Naive thymus-derived CD4-positive, alpha-beta T cell (primary cell): ENCODE measurements at regions not wholly inside any gene's neighbourhood (a gene's known extent, or its start where the extent isn't known, plus 50 kb on each side); places are given as distances from the start of the nearest gene placed in this dataset.

ENCODE experiments used
- ATAC-seq: fragments of 150-1000 bp; cut with Tn5 transposase; 2 replicates; pipeline ENCODE4 v1.10.0; 2021; ENCODE audit warnings: mild to moderate bottlenecking, moderate library complexity
- CTCF ChIA-PET: fragments of 350-600 bp; sonication (Branson Sonifier 250); formaldehyde crosslinking; loops from one replicate; lab custom pipeline; 2021; ENCODE audit warnings: antibody characterized with exemption; lab: Charles Lee
- POLR2A ChIA-PET: fragments of 350-600 bp; sonication (Branson Sonifier 250); formaldehyde crosslinking; loops from one replicate; lab custom pipeline; 2021; ENCODE audit warnings: antibody characterized with exemption, inconsistent platforms; lab: Charles Lee
- DNase-seq, 9 donors: peaks; one replicate each; pipeline versions ENCODE4 v3.0.0 to v3.0.0-alpha.2; 2020 to 2022; ENCODE audit warnings: mixed read lengths in 1 of 9
- H3K27ac ChIP-seq: one replicate; pipeline ENCODE4 v1.7.0; 2013; ENCODE audit warnings: mild to moderate bottlenecking, low read depth, low read length, moderate library complexity
- H3K27me3 ChIP-seq, 2 donors: one replicate each; pipeline ENCODE4 v1.7.0; 2013; ENCODE audit warnings: low read length in 2 of 2, mild to moderate bottlenecking in 2 of 2, moderate library complexity in 2 of 2; ENCODE audit not compliant: control insufficient read depth in 2 of 2, insufficient read depth in 2 of 2
- H3K36me3 ChIP-seq, 3 experiments: 1 replicate in 2 of 3; 2 replicates in 1 of 3; pipeline ENCODE4 v1.7.0; 2013; ENCODE audit warnings: low read length in 3 of 3, mild to moderate bottlenecking in 3 of 3, moderate library complexity in 1 of 3; ENCODE audit not compliant: insufficient read depth in 3 of 3, control insufficient read depth in 2 of 3
- H3K4me1 ChIP-seq, 2 donors: one replicate each; pipeline ENCODE4 v1.7.0; 2013; ENCODE audit warnings: low read length in 2 of 2, mild to moderate bottlenecking in 2 of 2, moderate library complexity in 1 of 2; ENCODE audit not compliant: control insufficient read depth in 2 of 2, insufficient read depth in 2 of 2
- H3K4me3 ChIP-seq: 2 replicates; pipeline ENCODE4 v1.7.0; 2013; ENCODE audit warnings: mild to moderate bottlenecking, low read length
- H3K9me3 ChIP-seq, 3 experiments: 1 replicate in 2 of 3; 2 replicates in 1 of 3; pipeline ENCODE4 v1.7.0; 2013; ENCODE audit warnings: low read length in 3 of 3; ENCODE audit not compliant: control insufficient read depth in 2 of 3
- H3K27ac Mint-ChIP-seq, 9 donors: one replicate each; pipeline ENCODE4 v1.8.0; 2020 to 2022; ENCODE audit warnings: mixed read lengths in 9 of 9, mild to moderate bottlenecking in 8 of 9, moderate library complexity in 5 of 9, inconsistent platforms in 2 of 9
- H3K27me3 Mint-ChIP-seq, 5 donors: one replicate each; pipeline ENCODE4 v1.8.0; 2021 to 2022; ENCODE audit warnings: mixed read lengths in 5 of 5, mild to moderate bottlenecking in 1 of 5
- H3K36me3 Mint-ChIP-seq, 5 donors: one replicate each; pipeline ENCODE4 v1.8.0; 2020 to 2022; ENCODE audit warnings: mixed read lengths in 5 of 5, mild to moderate bottlenecking in 3 of 5, inconsistent platforms in 1 of 5
- H3K4me1 Mint-ChIP-seq, 7 donors: one replicate each; pipeline ENCODE4 v1.8.0; 2020 to 2022; ENCODE audit warnings: mixed read lengths in 7 of 7, mild to moderate bottlenecking in 3 of 7, inconsistent platforms in 1 of 7
- H3K4me3 Mint-ChIP-seq, 10 donors: one replicate each; pipeline ENCODE4 v1.8.0; 2020 to 2022; ENCODE audit warnings: mild to moderate bottlenecking in 10 of 10, mixed read lengths in 10 of 10, moderate library complexity in 6 of 10, inconsistent platforms in 2 of 10
- H3K9me3 Mint-ChIP-seq, 11 donors: one replicate each; pipeline ENCODE4 v1.8.0; 2020 to 2022; ENCODE audit warnings: mixed read lengths in 11 of 11, mild to moderate bottlenecking in 4 of 11, inconsistent platforms in 1 of 11, moderate library complexity in 1 of 11
- intact Hi-C, 2 donors: fragments of 100-400 bp; cut with micrococcal nuclease; formaldehyde crosslinking; loops; one replicate each; pipeline ENCODE4 v1.15.1; 2023

DNA sequence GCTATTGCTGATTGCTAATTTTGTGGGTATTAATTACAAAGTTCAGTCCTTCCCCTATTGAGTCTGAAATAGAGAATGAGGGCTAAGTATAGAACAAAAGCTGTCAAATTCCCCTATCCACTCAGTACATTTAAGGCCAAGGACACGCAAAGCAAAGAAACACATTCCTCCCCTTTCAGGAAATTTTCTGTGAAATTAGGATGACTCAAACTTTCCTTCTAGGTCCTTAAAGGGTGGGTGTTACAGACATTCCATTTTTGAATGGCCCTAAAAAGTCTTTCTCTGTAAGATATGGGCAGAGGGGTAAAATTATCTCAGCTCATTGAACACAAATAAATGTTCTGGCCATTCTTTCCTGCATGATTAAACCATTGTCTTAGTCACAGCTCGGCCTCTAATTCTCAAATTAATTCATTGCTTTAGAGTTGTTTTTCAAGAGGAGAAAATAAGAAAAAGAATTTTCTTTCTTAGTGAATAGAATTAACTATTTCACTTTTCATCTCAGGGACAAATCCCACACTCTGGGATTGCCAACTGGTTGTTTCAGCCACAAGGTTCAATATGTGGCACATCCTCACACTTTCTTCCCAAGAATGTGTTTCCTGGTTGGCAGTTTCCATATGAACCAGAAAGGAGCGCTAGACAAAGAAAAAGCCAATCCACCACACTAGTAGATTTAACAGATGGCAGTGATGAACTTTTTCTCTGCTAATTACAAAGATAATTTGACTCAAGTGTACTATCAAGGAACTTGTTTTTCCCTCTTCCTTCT lies 424.1 kb downstream of the ZNF385D start:
- H3K27me3 Mint-ChIP-seq: no peaks in the 10 kb centered on the region
- Histone ChIP-seq H3K27me3 (no peaks in the 10 kb centered on the region), H3K9me3 (no peaks in the 10 kb centered on the region), H3K4me3 (no peak overlapping the region), H3K4me1 (no peaks in the 10 kb centered on the region), H3K27ac (no peak overlapping the region), H3K36me3 (no peaks in the 10 kb centered on the region)
- DNase-seq: no peak
- POLR2A ChIA-PET: no interaction called here
- no peak overlapping the region for H3K27ac Mint-ChIP-seq
- intact Hi-C loops: no loop called here
- no peak for ATAC-seq
- peaks cover 0 to 10% (median 0%) of the 10 kb centered on the region in 11 donors for H3K9me3 Mint-ChIP-seq
- CTCF ChIA-PET: interaction anchor here (0.6 kb wide), 1 partner anchor 806 kb away, joined by 3 read pairs; no protein-coding TSS in a partner anchor
- H3K36me3 Mint-ChIP-seq: no peaks in the 10 kb centered on the region
- H3K4me1 Mint-ChIP-seq: peaks cover 0 to 12% (median 4%) of the 10 kb centered on the region in 7 donors
- H3K4me3 Mint-ChIP-seq: no peak overlapping the region

DNA sequence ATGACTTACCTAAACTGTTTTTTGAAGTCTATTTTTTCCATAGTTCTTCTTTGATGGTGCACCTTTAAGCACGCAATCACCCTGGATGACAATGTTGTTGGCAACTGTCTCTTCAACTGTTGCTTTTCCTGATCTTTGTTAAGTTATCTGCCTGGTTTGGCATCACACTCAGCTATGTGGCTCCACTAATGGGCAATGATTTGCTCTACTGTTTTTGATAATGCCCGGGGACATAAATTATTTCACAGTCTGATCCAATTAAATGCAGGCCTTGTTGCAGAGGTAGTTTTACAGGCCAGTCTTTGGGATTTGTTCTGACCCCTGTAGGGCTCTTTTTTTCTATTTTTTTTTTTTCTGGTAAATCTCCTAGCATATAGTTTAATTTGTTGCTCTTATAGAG lies 436.3 kb downstream of the ZNF385D start:
- H3K27me3 ChIP-seq: no peaks in the 10 kb centered on the region
- ChIA-PET CTCF (no interaction called here), POLR2A (no interaction called here)
- H3K36me3 ChIP-seq: no peaks in the 10 kb centered on the region
- no peak overlapping the region for H3K4me3 Mint-ChIP-seq
- H3K4me3 ChIP-seq: no peak overlapping the region
- no peaks in the 10 kb centered on the region for H3K27me3 Mint-ChIP-seq
- H3K9me3 ChIP-seq: peaks cover 0 to 3% (median 0%) of the 10 kb centered on the region in 3 experiments
- no peaks in the 10 kb centered on the region for H3K4me1 Mint-ChIP-seq
- H3K4me1 ChIP-seq: no peaks in the 10 kb centered on the region
- H3K9me3 Mint-ChIP-seq: peaks cover 0 to 17% (median 3%) of the 10 kb centered on the region in 11 donors
- ATAC-seq (no peak), DNase-seq (no peak)
- H3K27ac ChIP-seq: no peak overlapping the region
- intact Hi-C loops: no loop called here
- no peak overlapping the region for H3K27ac Mint-ChIP-seq
- no peaks in the 10 kb centered on the region for H3K36me3 Mint-ChIP-seq

DNA sequence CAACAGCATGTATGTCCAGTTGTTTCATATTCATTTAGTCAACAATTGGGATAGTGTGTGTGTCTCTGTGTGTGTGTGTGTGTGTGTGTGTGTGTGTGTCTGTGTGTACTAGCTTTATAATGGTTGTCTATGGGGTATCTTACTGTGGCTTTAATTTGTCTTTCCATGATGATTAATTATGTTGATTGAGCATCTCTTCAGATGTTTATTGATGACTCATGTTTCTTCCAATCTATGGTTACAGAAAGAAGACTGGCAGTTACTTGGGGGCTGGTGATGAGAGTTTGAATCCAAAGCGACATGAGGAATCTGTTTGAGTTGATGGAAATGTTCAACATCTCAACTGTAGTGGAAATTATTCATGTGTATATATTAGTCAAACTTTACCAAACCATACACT lies 440.1 kb downstream of the ZNF385D start:
- intact Hi-C loops: no loop called here
- Mint-ChIP-seq H3K36me3 (no peaks in the 10 kb centered on the region), H3K4me3 (no peak overlapping the region), H3K27me3 (no peaks in the 10 kb centered on the region), H3K27ac (no peak overlapping the region), H3K4me1 (no peaks in the 10 kb centered on the region), H3K9me3 (peaks cover 0 to 14% (median 4%) of the 10 kb centered on the region in 11 donors)
- ATAC-seq (no peak), DNase-seq (no peak)
- ChIA-PET POLR2A (no interaction called here), CTCF (no interaction called here)
- no peak overlapping the region for H3K4me3 ChIP-seq
- H3K4me1 ChIP-seq: no peaks in the 10 kb centered on the region
- no peaks in the 10 kb centered on the region for H3K36me3 ChIP-seq
- H3K9me3 ChIP-seq: peaks cover 0 to 3% (median 0%) of the 10 kb centered on the region in 3 experiments
- H3K27me3 ChIP-seq: no peaks in the 10 kb centered on the region
- H3K27ac ChIP-seq: no peak overlapping the region

DNA sequence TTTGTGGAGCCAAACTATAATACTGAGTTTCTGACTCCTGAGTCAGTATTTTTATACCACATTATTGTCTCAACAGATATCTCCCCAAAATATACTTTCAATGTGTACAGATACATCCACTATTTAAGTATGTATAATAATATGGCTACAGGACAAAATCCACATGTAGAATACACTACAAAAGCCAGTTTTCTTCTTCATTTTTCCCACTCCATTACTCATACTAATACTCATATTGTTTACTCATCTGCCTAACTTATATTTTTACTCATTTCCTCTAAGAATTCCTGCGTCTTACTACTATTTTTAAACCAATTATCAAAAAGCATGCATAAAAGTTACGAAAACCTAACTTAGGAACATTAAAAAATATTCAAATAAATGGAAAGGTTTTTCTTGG lies 440.8 kb downstream of the ZNF385D start:
- no peaks in the 10 kb centered on the region for H3K27me3 Mint-ChIP-seq
- H3K4me1 ChIP-seq: no peaks in the 10 kb centered on the region
- no peak overlapping the region for H3K27ac Mint-ChIP-seq
- peaks cover 0 to 3% (median 0%) of the 10 kb centered on the region in 3 experiments for H3K9me3 ChIP-seq
- no peak for ATAC-seq
- ChIA-PET POLR2A (no interaction called here), CTCF (no interaction called here)
- intact Hi-C loops: no loop called here
- H3K36me3 ChIP-seq: no peaks in the 10 kb centered on the region
- no peak overlapping the region for H3K4me3 ChIP-seq
- H3K36me3 Mint-ChIP-seq: no peaks in the 10 kb centered on the region
- H3K4me1 Mint-ChIP-seq: no peaks in the 10 kb centered on the region
- H3K27ac ChIP-seq: no peak overlapping the region
- H3K27me3 ChIP-seq: no peaks in the 10 kb centered on the region
- no peak overlapping the region for H3K4me3 Mint-ChIP-seq
- no peak for DNase-seq
- peaks cover 0 to 17% (median 5%) of the 10 kb centered on the region in 11 donors for H3K9me3 Mint-ChIP-seq

DNA sequence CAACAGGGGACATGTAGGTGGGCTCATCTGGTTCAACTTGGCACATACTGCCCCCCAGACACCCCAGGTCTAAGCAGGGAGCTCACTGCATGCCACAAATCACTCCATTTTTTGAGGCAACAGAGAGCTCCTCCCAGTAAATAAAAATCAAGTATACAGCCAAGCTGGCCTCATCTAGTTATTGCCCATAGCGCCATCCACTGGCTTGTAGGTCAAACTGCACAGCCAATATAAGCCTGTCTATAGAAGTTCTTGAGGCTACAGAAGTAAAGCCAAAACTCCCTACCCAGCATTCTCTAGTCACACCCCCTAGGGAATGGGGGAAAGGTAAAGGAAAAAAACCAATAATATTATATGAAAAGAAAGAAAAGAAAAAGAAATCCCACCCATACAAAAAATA lies 453.7 kb downstream of the ZNF385D start:
- no peak for ATAC-seq
- Histone ChIP-seq H3K27me3 (no peaks in the 10 kb centered on the region), H3K4me1 (no peaks in the 10 kb centered on the region), H3K4me3 (no peak overlapping the region), H3K36me3 (no peaks in the 10 kb centered on the region), H3K27ac (no peak overlapping the region), H3K9me3 (peaks cover 0 to 11% (median 0%) of the 10 kb centered on the region in 3 experiments)
- ChIA-PET CTCF (no interaction called here), POLR2A (no interaction called here)
- no peak for DNase-seq
- Mint-ChIP-seq H3K9me3 (peaks cover 0 to 40% (median 11%) of the 10 kb centered on the region in 11 donors), H3K36me3 (no peaks in the 10 kb centered on the region), H3K4me1 (no peaks in the 10 kb centered on the region), H3K27ac (no peak overlapping the region), H3K27me3 (no peaks in the 10 kb centered on the region), H3K4me3 (no peak overlapping the region)
- intact Hi-C loops: no loop called here

DNA sequence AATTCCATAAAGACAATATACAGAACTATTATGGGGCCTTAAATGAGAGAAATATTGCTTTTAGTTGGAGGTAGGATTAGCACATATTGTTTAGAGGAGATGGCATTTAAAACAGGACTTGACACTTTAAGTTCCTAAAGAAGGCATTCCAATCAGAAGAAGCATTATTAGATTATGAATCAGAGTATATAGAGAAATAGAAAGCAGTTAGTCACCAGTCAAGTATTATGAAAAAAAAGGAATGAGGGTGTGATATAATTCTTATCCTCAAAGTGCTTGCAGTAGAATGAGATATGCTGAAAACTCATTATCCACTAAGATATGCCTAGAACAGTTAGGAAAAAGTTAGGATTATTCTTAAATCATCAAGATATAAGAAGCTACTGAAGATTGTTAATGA lies 456.2 kb downstream of the ZNF385D start:
- no peak overlapping the region for H3K4me3 ChIP-seq
- peaks cover 0 to 6% (median 0%) of the 10 kb centered on the region in 3 experiments for H3K9me3 ChIP-seq

DNA sequence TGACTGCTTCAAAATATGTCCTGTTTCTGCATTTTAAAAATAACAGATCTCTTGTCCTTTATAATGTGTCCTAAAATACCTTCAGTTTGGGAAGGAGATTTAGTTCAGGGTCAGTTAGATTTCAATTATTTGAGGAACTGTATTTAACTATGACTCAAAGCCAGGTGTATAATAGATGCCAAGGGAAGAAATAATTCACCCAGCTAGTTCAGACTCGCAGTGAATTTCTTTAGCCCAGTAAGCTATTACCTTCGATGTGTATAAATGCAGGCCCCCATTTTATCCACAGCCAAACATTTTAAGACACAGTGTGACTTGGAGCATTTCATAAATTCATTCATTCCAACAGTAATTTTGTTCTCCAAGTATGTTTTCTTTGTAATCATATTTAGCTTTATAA lies 458.0 kb downstream of the ZNF385D start:
- H3K27ac ChIP-seq: no peak overlapping the region
- POLR2A ChIA-PET: no interaction called here
- H3K27me3 Mint-ChIP-seq: no peaks in the 10 kb centered on the region
- H3K27me3 ChIP-seq: no peaks in the 10 kb centered on the region
- peaks cover 0 to 9% (median 4%) of the 10 kb centered on the region in 11 donors for H3K9me3 Mint-ChIP-seq
- ATAC-seq (no peak), DNase-seq (no peak)
- no peak overlapping the region for H3K27ac Mint-ChIP-seq
- no peaks in the 10 kb centered on the region for H3K4me1 ChIP-seq
- H3K4me1 Mint-ChIP-seq: no peaks in the 10 kb centered on the region
- CTCF ChIA-PET: interaction anchor here (0.5 kb wide), 1 partner anchor 749 kb away, joined by 3 read pairs; no protein-coding TSS in a partner anchor
- intact Hi-C loops: no loop called here
- no peaks in the 10 kb centered on the region for H3K36me3 Mint-ChIP-seq
- no peak overlapping the region for H3K4me3 Mint-ChIP-seq
- H3K9me3 ChIP-seq: peaks cover 0 to 6% (median 0%) of the 10 kb centered on the region in 3 experiments
- H3K36me3 ChIP-seq: no peaks in the 10 kb centered on the region
- H3K4me3 ChIP-seq: no peak overlapping the region

More for the DNA sequence above, 456.2 kb downstream of the ZNF385D start:
- H3K4me3 Mint-ChIP-seq: no peak overlapping the region
- H3K36me3 Mint-ChIP-seq: no peaks in the 10 kb centered on the region
- H3K27me3 ChIP-seq: no peaks in the 10 kb centered on the region
- H3K27ac ChIP-seq: no peak overlapping the region
- no peak for DNase-seq
- intact Hi-C loops: no loop called here
- POLR2A ChIA-PET: no interaction called here
- peaks cover 0 to 17% (median 8%) of the 10 kb centered on the region in 11 donors for H3K9me3 Mint-ChIP-seq
- H3K36me3 ChIP-seq: no peaks in the 10 kb centered on the region
- ATAC-seq: no peak
- H3K27ac Mint-ChIP-seq: no peak overlapping the region
- CTCF ChIA-PET: no interaction called here
- H3K4me1 Mint-ChIP-seq: no peaks in the 10 kb centered on the region
- no peaks in the 10 kb centered on the region for H3K27me3 Mint-ChIP-seq
- H3K4me1 ChIP-seq: no peaks in the 10 kb centered on the region
